ENCODE measurements at regions not wholly inside any gene's neighbourhood (a gene's known extent, or its start where the extent isn't known, plus 50 kb on each side); places are given as distances from the start of the nearest gene placed in this dataset.

- H3K27ac ChIP-seq (ENCODE audit: poor library complexity, severe bottlenecking): no peak overlapping the region
- no peaks in the 10 kb centered on the region for H3K9me3 ChIP-seq (ENCODE audit: severe bottlenecking)
- no peaks in the 10 kb centered on the region for H3K36me3 ChIP-seq (ENCODE audit: low read depth)
- peaks cover 13% of the 10 kb centered on the region for H3K27me3 ChIP-seq (ENCODE audit: insufficient read depth, poor library complexity, severe bottlenecking)
- no peaks in the 10 kb centered on the region for H3K4me1 ChIP-seq (ENCODE audit: insufficient read depth, poor library complexity, severe bottlenecking)
- ATAC-seq (ENCODE audit: low read depth) (no peak), DNase-seq (ENCODE audit: low spot score) (no peak)
- no peak for TF ChIP-seq CTCF (IDR thresholded peaks at IDR 0.05; ENCODE audit: poor library complexity, severe bottlenecking)
- no peak overlapping the region for H3K4me3 ChIP-seq (ENCODE audit: severe bottlenecking)
These were observed 167.5 kb upstream of the PMEPA1 start for GRCh38 chr20:57877131-57877824.

GRCh38 chr20:57876163-57876562 is 166.3 kb upstream of the PMEPA1 start:
- Histone ChIP-seq H3K4me1 (ENCODE audit: insufficient read depth, poor library complexity, severe bottlenecking) (no peaks in the 10 kb centered on the region), H3K27ac (ENCODE audit: poor library complexity, severe bottlenecking) (no peak overlapping the region), H3K36me3 (ENCODE audit: low read depth) (no peaks in the 10 kb centered on the region), H3K27me3 (ENCODE audit: insufficient read depth, poor library complexity, severe bottlenecking) (peaks cover 13% of the 10 kb centered on the region), H3K9me3 (ENCODE audit: severe bottlenecking) (no peaks in the 10 kb centered on the region), H3K4me3 (ENCODE audit: severe bottlenecking) (no peak overlapping the region)
- no peak for ATAC-seq (ENCODE audit: low read depth)
- no peak for DNase-seq (ENCODE audit: low spot score)
- no peak for TF ChIP-seq CTCF (IDR thresholded peaks at IDR 0.05; ENCODE audit: poor library complexity, severe bottlenecking)

GRCh38 chr20:57874141-57874540 is 164.3 kb upstream of the PMEPA1 start:
- TF ChIP-seq CTCF (IDR thresholded peaks at IDR 0.05; ENCODE audit: poor library complexity, severe bottlenecking): no peak
- H3K27me3 ChIP-seq (ENCODE audit: insufficient read depth, poor library complexity, severe bottlenecking): peaks cover 5% of the 10 kb centered on the region
- no peaks in the 10 kb centered on the region for H3K36me3 ChIP-seq (ENCODE audit: low read depth)
- no peaks in the 10 kb centered on the region for H3K4me1 ChIP-seq (ENCODE audit: insufficient read depth, poor library complexity, severe bottlenecking)
- H3K27ac ChIP-seq (ENCODE audit: poor library complexity, severe bottlenecking): no peak overlapping the region
- H3K9me3 ChIP-seq (ENCODE audit: severe bottlenecking): no peaks in the 10 kb centered on the region
- ATAC-seq (ENCODE audit: low read depth): no peak
- no peak overlapping the region for H3K4me3 ChIP-seq (ENCODE audit: severe bottlenecking)
- no peak for DNase-seq (ENCODE audit: low spot score)

GRCh38 chr20:57872816-57873409 is 163.1 kb upstream of the PMEPA1 start:
- no peak for ATAC-seq (ENCODE audit: low read depth)
- Histone ChIP-seq H3K36me3 (ENCODE audit: low read depth) (no peaks in the 10 kb centered on the region), H3K4me1 (ENCODE audit: insufficient read depth, poor library complexity, severe bottlenecking) (no peaks in the 10 kb centered on the region), H3K27ac (ENCODE audit: poor library complexity, severe bottlenecking) (no peak overlapping the region), H3K4me3 (ENCODE audit: severe bottlenecking) (no peak overlapping the region), H3K9me3 (ENCODE audit: severe bottlenecking) (no peaks in the 10 kb centered on the region), H3K27me3 (ENCODE audit: insufficient read depth, poor library complexity, severe bottlenecking) (peaks cover under 1% of the 10 kb centered on the region)
- no peak for TF ChIP-seq CTCF (IDR thresholded peaks at IDR 0.05; ENCODE audit: poor library complexity, severe bottlenecking)
- DNase-seq (ENCODE audit: low spot score): no peak

GRCh38 chr20:57871237-57871632 is 161.4 kb upstream of the PMEPA1 start:
- no peak overlapping the region for H3K4me3 ChIP-seq (ENCODE audit: severe bottlenecking)
- H3K27me3 ChIP-seq (ENCODE audit: insufficient read depth, poor library complexity, severe bottlenecking): peaks cover 1% of the 10 kb centered on the region
- no peak for TF ChIP-seq CTCF (IDR thresholded peaks at IDR 0.05; ENCODE audit: poor library complexity, severe bottlenecking)
- H3K27ac ChIP-seq (ENCODE audit: poor library complexity, severe bottlenecking): no peak overlapping the region
- no peaks in the 10 kb centered on the region for H3K36me3 ChIP-seq (ENCODE audit: low read depth)
- ATAC-seq (ENCODE audit: low read depth) (no peak), DNase-seq (ENCODE audit: low spot score) (no peak)
- H3K9me3 ChIP-seq (ENCODE audit: severe bottlenecking): no peaks in the 10 kb centered on the region
- H3K4me1 ChIP-seq (ENCODE audit: insufficient read depth, poor library complexity, severe bottlenecking): no peaks in the 10 kb centered on the region

Measured in RWPE2 (cell line).